HG02588 (cell line): ENCODE measurements at regions not wholly inside any gene's neighbourhood (a gene's known extent, or its start where the extent isn't known, plus 50 kb on each side); places are given as distances from the start of the nearest gene placed in this dataset.

Source experiments
- ATAC-seq: cut with Tn5 transposase; IDR thresholded peaks from one replicate; pipeline ENCODE4 v1.9.1; 2021; ENCODE audit warnings: mild to moderate bottlenecking, moderate library complexity; ENCODE audit not compliant: unreplicated experiment

- no peak for ATAC-seq
These were observed 74.8 kb upstream of the PLSCR5 start for GRCh38 chr3:146679995-146680394.

- ATAC-seq = no peak
These were observed 74.0 kb upstream of the PLSCR5 start for GRCh38 chr3:146679191-146679590.

DNA sequence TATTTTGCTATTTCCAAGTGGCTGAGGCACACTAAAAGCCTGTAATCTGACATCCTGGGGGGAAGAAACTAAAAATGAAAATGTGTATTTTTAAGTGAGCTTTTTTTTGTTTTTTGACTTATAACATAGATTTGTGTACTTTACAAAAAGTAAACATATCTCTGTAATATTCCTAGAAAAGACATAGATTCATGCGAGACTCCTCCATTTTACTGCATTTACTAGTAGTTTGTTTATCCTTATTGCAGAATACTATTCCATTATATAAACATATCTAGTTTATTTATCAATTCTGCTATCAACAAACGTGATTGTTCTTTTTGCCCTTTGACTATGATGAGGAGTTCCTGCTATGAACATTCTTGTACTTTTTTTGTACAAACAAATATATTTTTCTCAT is 67.8 kb upstream of the PLSCR5 start:
- ATAC-seq = no peak

- no peak for ATAC-seq
These were observed 59.3 kb upstream of the PLSCR5 start for GRCh38 chr3:146664403-146664802.

DNA sequence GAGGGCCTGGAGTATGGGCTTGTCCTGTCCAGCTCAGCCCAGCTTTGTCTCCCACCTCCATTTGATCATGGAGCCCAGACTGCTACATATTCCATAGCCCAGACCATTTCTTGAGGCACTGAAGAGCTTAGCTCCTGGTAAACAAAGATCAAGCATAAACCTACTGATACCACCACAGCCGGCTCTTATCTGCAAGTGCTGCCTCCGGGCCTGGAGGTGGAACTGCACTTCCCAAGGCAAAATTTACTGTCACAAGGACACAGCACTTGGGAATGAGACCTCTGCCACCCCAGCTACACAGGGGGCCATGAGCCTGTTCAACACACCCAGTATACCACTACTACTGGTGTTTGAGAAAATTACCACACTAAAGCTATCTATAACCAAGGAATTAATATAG is 53.7 kb upstream of the PLSCR5 start:
- ATAC-seq = no peak

DNA sequence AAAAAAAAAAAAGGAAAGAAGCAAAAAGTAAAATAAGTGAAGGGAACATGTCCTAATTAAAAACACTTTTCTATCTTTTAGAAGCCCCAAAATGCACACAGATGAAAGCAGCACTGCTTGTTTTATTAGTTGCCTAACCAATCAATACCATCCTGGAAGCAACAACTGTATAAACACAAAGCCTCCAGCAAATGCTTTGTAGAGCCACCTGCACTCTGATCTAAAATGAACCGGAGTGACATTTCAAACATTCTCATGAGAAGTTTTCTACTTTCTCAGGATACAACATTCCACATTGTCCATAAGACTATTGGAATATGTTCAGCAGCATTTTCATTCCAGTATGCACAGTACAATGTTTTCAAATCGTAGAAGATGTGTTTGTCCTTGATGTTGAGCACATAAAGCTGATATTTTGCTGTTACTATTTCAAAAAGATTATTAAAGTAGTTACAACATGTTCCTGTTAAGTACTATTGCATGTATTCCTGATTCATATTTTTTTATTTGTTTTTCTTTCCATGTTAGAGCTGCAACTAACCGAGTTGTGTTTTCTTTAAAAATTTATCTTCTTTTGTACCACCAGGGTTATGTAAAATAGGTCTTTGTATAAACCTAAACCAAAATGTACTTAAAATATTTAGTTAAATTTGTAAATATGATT is 50.3 kb upstream of the PLSCR5 start:
- no peak for ATAC-seq
